HL-60/S4 treated with phorbol 12-myristate 13-acetate at 8.2 ng/mL for 4 days and 3 days (cell line): ENCODE measurements at regions not wholly inside any gene's neighbourhood (a gene's known extent, or its start where the extent isn't known, plus 50 kb on each side); places are given as distances from the start of the nearest gene placed in this dataset.

Experiments
- in situ Hi-C: fragments of 300-500 bp; cut with MboI; formaldehyde crosslinking; loops from 2 replicates; pipeline ENCODE4 v1.15.0; 2022; ENCODE audit warnings: low sequenced_read_pairs

- in situ Hi-C loops = no loop called here
These were observed 319.5 kb downstream of the FOXA2 start for GRCh38 chr20:22264917-22265316.

- in situ Hi-C loops = no loop called here
These were observed 323.9 kb downstream of the FOXA2 start for GRCh38 chr20:22260506-22260905.

GRCh38 chr20:22257912-22258311 is 326.5 kb downstream of the FOXA2 start:
- in situ Hi-C loops = no loop called here

GRCh38 chr20:22248051-22248667 is 336.2 kb downstream of the FOXA2 start:
- in situ Hi-C loops = no loop called here

- in situ Hi-C loops = no loop called here
These were observed 339.2 kb downstream of the FOXA2 start for GRCh38 chr20:22245139-22245538.

GRCh38 chr20:22243067-22243466 is 341.3 kb downstream of the FOXA2 start:
- in situ Hi-C loops = no loop called here

GRCh38 chr20:22241609-22242008 is 342.8 kb downstream of the FOXA2 start:
- in situ Hi-C loops = no loop called here

GRCh38 chr20:22232923-22233322 is 351.4 kb downstream of the FOXA2 start:
- in situ Hi-C loops = no loop called here

- in situ Hi-C loops = no loop called here
These were observed 351.9 kb downstream of the FOXA2 start for GRCh38 chr20:22232473-22232872.

GRCh38 chr20:22226849-22227700 is 357.3 kb downstream of the FOXA2 start:
- in situ Hi-C loops = no loop called here

GRCh38 chr20:22223236-22223635 is 361.1 kb downstream of the FOXA2 start:
- in situ Hi-C loops = no loop called here

- in situ Hi-C loops = no loop called here
These were observed 366.5 kb downstream of the FOXA2 start for GRCh38 chr20:22217712-22218352.

- in situ Hi-C loops = no loop called here
These were observed 367.4 kb downstream of the FOXA2 start for GRCh38 chr20:22216984-22217383.

- in situ Hi-C loops = no loop called here
These were observed 370.1 kb downstream of the FOXA2 start for GRCh38 chr20:22214296-22214695.

GRCh38 chr20:22213271-22213670 is 371.1 kb downstream of the FOXA2 start:
- in situ Hi-C loops = no loop called here

GRCh38 chr20:22207280-22207679 is 377.1 kb downstream of the FOXA2 start:
- in situ Hi-C loops = no loop called here

GRCh38 chr20:22204801-22205200 is 379.6 kb downstream of the FOXA2 start:
- in situ Hi-C loops = no loop called here

- in situ Hi-C loops = no loop called here
These were observed 402.2 kb downstream of the FOXA2 start for GRCh38 chr20:22182148-22182547.

- in situ Hi-C loops = no loop called here
These were observed 404.1 kb downstream of the FOXA2 start for GRCh38 chr20:22180244-22180643.

- in situ Hi-C loops = no loop called here
These were observed 424.2 kb downstream of the FOXA2 start for GRCh38 chr20:22160101-22160652.

- in situ Hi-C loops = no loop called here
These were observed 425.1 kb downstream of the FOXA2 start for GRCh38 chr20:22159276-22159675.

GRCh38 chr20:22127587-22127986 is 422.1 kb downstream of the PAX1 start:
- in situ Hi-C loops = no loop called here
